Sigmoid colon (tissue), 4 donors: ENCODE measurements at regions not wholly inside any gene's neighbourhood (a gene's known extent, or its start where the extent isn't known, plus 50 kb on each side); places are given as distances from the start of the nearest gene placed in this dataset.

Source experiments
- POLR2A ChIP-seq, 2 donors: fragments of 450-650 bp; IDR thresholded peaks; one replicate each; pipeline ENCODE4 v1.6.1; 2016; ENCODE audit warnings: antibody characterized with exemption in 2 of 2, mild to moderate bottlenecking in 2 of 2, moderate library complexity in 2 of 2
- POLR2AphosphoS5 ChIP-seq, 4 donors: sonication (generic); formaldehyde crosslinking; IDR thresholded peaks; one replicate each; pipeline ENCODE4 v1.6.1; 2017; ENCODE audit warnings: antibody characterized with exemption in 4 of 4
- TF ChIP-seq, protein P1 (sequence below), 4 experiments: fragments of 450-650 bp in 3 of 4; fragments of 200-600 bp in 1 of 4; IDR thresholded peaks; one replicate each; pipeline ENCODE4 v1.5.1; 2016 to 2019; ENCODE audit warnings: antibody characterized with exemption in 4 of 4, mild to moderate bottlenecking in 3 of 4, moderate library complexity in 2 of 4

DNA sequence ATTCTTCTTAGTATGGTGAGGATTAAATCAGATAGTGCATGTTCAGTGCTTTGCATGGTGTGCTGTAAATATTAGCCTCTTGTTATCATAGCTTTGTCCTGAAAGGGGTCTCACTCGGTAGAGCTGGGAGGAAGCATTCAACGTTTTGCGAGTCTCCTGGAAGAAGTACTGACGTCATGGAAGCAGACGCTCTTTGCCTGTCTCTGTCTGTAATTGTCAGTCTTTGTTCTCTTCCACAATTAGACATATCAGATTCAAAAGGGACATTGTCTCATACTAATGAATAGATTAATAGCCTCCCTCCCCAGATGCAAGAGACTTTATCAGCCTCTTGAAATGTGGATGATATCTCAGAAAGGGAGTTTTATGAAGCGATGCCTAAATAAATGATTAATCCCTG is 91.8 kb upstream of the CXCL14 start:
- TF ChIP-seq POLR2A (IDR thresholded peaks at IDR 0.05) (no peak), POLR2AphosphoS5 (IDR thresholded peaks at IDR 0.05) (no peak)
- TF ChIP-seq, protein P1, sequence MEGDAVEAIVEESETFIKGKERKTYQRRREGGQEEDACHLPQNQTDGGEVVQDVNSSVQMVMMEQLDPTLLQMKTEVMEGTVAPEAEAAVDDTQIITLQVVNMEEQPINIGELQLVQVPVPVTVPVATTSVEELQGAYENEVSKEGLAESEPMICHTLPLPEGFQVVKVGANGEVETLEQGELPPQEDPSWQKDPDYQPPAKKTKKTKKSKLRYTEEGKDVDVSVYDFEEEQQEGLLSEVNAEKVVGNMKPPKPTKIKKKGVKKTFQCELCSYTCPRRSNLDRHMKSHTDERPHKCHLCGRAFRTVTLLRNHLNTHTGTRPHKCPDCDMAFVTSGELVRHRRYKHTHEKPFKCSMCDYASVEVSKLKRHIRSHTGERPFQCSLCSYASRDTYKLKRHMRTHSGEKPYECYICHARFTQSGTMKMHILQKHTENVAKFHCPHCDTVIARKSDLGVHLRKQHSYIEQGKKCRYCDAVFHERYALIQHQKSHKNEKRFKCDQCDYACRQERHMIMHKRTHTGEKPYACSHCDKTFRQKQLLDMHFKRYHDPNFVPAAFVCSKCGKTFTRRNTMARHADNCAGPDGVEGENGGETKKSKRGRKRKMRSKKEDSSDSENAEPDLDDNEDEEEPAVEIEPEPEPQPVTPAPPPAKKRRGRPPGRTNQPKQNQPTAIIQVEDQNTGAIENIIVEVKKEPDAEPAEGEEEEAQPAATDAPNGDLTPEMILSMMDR (IDR thresholded peaks at IDR 0.05): no peak
